AG09319 (cell line): ENCODE measurements at regions not wholly inside any gene's neighbourhood (a gene's known extent, or its start where the extent isn't known, plus 50 kb on each side); places are given as distances from the start of the nearest gene placed in this dataset.

ENCODE experiments used
- DNase-seq: peaks from one replicate; pipeline ENCODE4 v3.0.0-alpha.2; 2010; ENCODE audit warnings: low read depth; ENCODE audit errors: extremely low read depth
- TF ChIP-seq, protein P1 (sequence below): IDR thresholded peaks from 2 replicates; pipeline ENCODE4 v1.5.1; 2011; ENCODE audit warnings: low read depth, mild to moderate bottlenecking, inconsistent platforms, low read length, moderate library complexity

DNA sequence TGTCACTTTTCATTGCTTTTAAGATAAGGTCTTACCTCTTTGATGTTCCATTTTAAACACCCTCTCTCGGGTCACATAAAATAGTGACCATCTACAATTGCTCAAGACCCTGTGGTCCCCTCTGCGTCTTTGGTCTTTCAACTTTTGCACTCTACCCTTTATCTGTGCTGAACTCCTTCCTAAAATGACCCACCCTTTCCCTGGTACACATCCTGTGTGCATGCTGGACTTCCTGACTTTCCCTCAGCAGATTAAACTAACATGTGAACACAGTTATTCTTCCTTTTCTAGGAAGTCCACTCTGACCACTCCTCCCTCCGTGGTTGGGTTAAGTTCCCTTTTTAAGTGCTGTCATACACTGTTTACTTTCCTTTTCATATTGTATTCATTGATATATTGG, 414.2 kb downstream of the GABRB3 start:
- no peak for DNase-seq
- TF ChIP-seq, protein P1, sequence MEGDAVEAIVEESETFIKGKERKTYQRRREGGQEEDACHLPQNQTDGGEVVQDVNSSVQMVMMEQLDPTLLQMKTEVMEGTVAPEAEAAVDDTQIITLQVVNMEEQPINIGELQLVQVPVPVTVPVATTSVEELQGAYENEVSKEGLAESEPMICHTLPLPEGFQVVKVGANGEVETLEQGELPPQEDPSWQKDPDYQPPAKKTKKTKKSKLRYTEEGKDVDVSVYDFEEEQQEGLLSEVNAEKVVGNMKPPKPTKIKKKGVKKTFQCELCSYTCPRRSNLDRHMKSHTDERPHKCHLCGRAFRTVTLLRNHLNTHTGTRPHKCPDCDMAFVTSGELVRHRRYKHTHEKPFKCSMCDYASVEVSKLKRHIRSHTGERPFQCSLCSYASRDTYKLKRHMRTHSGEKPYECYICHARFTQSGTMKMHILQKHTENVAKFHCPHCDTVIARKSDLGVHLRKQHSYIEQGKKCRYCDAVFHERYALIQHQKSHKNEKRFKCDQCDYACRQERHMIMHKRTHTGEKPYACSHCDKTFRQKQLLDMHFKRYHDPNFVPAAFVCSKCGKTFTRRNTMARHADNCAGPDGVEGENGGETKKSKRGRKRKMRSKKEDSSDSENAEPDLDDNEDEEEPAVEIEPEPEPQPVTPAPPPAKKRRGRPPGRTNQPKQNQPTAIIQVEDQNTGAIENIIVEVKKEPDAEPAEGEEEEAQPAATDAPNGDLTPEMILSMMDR, result no peak

DNA sequence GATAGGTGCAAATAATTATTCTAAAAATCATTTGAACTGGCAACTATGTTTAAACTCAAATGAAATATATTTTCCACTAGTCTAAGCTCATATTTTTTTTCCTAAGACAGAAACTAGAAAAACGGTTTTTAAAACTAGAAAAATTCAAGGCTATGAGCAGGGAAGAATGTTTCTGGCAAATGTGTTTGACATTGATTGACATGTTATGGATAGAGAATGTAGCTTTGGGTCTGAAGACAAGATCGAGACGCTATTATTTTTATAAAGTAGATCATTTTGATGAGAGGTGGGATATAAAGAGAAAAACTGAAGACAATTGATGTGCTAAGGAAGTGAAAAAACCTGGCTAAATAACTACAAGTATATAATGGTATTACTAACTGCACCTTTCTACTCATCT, 415.2 kb downstream of the GABRB3 start:
- TF ChIP-seq, protein P1, result no peak
- no peak for DNase-seq

DNA sequence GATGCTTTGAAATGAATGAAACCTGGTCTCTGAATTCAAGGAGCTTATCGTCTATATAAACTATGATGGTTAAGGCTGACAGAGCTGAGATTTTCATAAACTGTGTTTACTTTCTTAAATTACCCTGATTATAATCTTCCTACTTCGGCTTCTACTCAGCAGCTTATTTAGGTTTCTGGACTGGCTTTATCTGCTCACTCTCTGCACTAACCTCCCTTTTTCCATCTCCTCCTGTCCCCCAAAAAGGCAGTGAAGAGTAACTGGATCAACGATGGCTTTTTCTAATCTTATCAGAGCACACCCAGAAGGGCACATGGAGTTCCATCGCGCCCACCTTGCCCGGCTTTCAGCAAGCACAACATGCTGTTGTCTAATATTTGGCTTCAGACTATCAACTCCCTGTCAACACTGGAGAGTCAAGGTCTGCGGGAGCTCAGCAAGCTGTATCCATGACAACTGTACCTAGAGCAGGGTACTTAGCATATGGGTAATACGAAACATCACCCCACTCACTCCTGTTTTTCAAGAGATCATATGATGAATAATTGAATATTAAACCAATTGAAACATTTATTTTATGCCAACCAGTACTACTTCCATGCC, 417.3 kb downstream of the GABRB3 start:
- TF ChIP-seq, protein P1, result no peak
- DNase-seq, result no peak

DNA sequence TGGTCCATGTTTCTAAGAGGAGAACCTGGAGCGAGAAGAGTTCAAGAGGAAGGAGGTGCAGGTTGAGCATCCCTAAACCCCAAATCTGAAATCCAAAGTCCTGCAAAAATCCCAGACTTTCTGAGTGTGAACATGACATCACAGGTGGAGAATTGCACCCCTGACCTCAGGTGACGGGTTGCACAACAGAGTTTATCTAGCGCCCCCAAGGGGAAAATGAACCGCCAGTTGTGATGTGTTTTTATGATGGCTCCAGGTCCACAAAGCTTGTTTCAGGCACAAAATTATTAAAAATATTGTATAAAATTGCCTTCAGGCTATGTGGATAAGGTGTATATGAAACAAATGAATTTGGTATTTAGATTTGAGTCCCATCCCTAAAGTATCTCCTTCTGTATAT, 420.0 kb downstream of the GABRB3 start:
- TF ChIP-seq, protein P1, result no peak
- DNase-seq, result no peak

DNA sequence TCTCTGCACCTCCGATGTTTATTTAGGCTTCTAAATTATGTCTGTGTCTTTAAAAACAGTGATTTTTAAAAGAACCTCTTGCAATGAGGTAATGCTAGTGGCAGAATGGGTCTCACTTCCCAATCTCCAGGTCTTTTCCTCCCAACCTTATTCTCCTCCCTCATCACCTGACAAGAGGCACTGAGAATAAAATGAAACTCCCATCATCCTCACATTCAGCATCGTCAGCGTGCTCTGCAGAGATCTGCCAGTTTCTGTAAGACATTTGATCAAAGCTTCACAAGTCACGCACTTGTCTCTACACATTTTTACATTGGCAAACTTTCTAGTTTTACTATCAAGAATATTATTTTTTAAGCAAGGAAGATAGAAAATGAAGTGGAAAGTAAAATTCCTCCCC, 420.5 kb downstream of the GABRB3 start:
- TF ChIP-seq, protein P1, result no peak
- DNase-seq, result no peak

DNA sequence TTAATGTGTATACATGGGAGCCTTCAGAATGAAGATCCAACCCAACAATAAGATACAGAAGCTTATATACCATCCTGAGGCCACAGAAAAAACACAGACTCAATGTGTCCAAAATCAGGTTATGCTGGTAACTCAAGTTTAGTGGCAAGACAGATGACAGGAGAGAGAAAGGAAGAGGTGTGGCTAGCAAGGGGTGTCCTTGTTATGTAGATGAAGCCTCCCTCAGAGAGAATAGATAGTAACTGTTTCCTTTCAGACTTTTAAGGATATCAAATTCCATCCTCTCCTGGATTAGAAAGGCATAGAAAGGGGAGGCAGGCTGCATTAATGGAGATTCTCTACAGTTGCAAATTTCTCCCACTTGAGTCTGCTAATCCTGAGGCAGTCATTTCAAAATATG, 447.4 kb downstream of the GABRB3 start:
- TF ChIP-seq, protein P1, result no peak

DNA sequence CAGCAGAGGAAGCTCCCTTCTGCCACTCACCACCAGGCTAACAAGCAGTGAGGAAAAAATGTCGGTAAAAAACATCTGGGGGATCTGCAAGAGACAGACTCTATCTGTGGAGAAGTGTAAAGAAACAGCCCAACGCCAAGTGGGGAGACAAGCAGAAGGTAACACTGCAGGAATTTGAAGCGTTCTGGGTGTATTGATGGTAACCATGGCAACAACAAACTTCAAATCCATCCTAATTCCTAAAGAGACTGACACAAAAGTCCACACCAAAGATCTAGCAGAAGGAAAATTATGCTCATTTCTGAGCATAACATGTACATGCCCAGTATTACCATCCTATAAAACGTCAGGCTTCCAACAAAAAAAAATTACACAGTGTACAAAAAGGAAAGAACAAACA, 449.3 kb downstream of the GABRB3 start:
- no peak for DNase-seq
- TF ChIP-seq, protein P1, result no peak

More for the DNA sequence above, 447.4 kb downstream of the GABRB3 start:
- no peak for DNase-seq
